K562 (cell line): ENCODE measurements at regions not wholly inside any gene's neighbourhood (a gene's known extent, or its start where the extent isn't known, plus 50 kb on each side); places are given as distances from the start of the nearest gene placed in this dataset.

Source experiments
- CTCF ChIP-seq, 3 experiments: IDR thresholded peaks in 2 of 3; conservative IDR thresholded peaks in 1 of 3; 2 replicates each; pipeline ENCODE4 v1.5.1; 2011 to 2012; ENCODE audit warnings: low read length in 3 of 3, mild to moderate bottlenecking in 3 of 3, control low read depth in 2 of 3, improper control_type of control experiment in 1 of 3, inconsistent platforms in 1 of 3, low read depth in 1 of 3, mixed read lengths in 1 of 3, moderate library complexity in 1 of 3; ENCODE audit not compliant: insufficient read depth in 2 of 3
- HDAC2 ChIP-seq: fragments of 450-650 bp; IDR thresholded peaks from 2 replicates; pipeline ENCODE4 v1.6.1; 2016; ENCODE audit warnings: mild to moderate bottlenecking
- IRF2 ChIP-seq: sonication (generic); formaldehyde crosslinking; IDR thresholded peaks from 2 replicates; pipeline ENCODE4 v1.8.1; 2022; ENCODE audit warnings: mild to moderate bottlenecking, missing genetic modification reagents
- KAT2B ChIP-seq: IDR thresholded peaks from one replicate; pipeline ENCODE4 v1.6.1; 2012; ENCODE audit warnings: low read depth, mild to moderate bottlenecking, control low read depth, inconsistent platforms, low read length, moderate library complexity
- NR2C2 ChIP-seq, 2 experiments: fragments of 200-800 bp in 1 of 2; sonication (Bioruptor generic) in 1 of 2; sonication (generic) in 1 of 2; formaldehyde crosslinking in 1 of 2; IDR thresholded peaks; 2 replicates each; pipeline versions ENCODE4 v1.6.1 to v1.8.0; 2016 to 2022; ENCODE audit warnings: mild to moderate bottlenecking in 1 of 2, missing compliant biosample characterization in 1 of 2, missing genetic modification characterization in 1 of 2, missing genetic modification reagents in 1 of 2
- RCOR1 ChIP-seq, 2 experiments: IDR thresholded peaks; 2 replicates each; pipeline ENCODE4 v1.6.1; 2012; ENCODE audit warnings: low read depth in 2 of 2, low read length in 2 of 2, borderline replicate concordance in 1 of 2, improper control_type of control experiment in 1 of 2
- TAF1 ChIP-seq: IDR thresholded peaks from 2 replicates; pipeline ENCODE4 v1.6.1; 2011; ENCODE audit warnings: mild to moderate bottlenecking, low read length, moderate library complexity; ENCODE audit not compliant: insufficient read depth, control insufficient read depth, severe bottlenecking; ENCODE audit errors: extremely low read depth
- USF1 ChIP-seq: sonication (generic); formaldehyde crosslinking; IDR thresholded peaks from 2 replicates; pipeline ENCODE4 v1.9.0; 2022; ENCODE audit warnings: mild to moderate bottlenecking, missing genetic modification reagents
- VEZF1 ChIP-seq: fragments of 200-800 bp; sonication (Bioruptor generic); IDR thresholded peaks from 2 replicates; pipeline ENCODE4 v1.6.1; 2017; ENCODE audit warnings: missing genetic modification characterization, missing compliant biosample characterization
- YY1 ChIP-seq, 3 experiments: IDR thresholded peaks; 2 replicates each; pipeline ENCODE4 v1.6.1; 2011; ENCODE audit warnings: low read length in 2 of 3, mild to moderate bottlenecking in 2 of 3, moderate library complexity in 2 of 3, borderline replicate concordance in 1 of 3, control low read depth in 1 of 3, low read depth in 1 of 3; ENCODE audit not compliant: insufficient read depth in 3 of 3, insufficient replicate concordance in 2 of 3, control insufficient read depth in 1 of 3, insufficient read length in 1 of 3; ENCODE audit errors: extremely low read depth in 1 of 3
- ZBTB33 ChIP-seq: sonication (generic); formaldehyde crosslinking; IDR thresholded peaks from 2 replicates; pipeline ENCODE4 v1.8.1; 2023; ENCODE audit warnings: mild to moderate bottlenecking, missing genetic modification reagents

GRCh38 chr3:72698154-72698917, 149.9 kb downstream of the SHQ1 start:
- no peak for TF ChIP-seq CTCF (IDR thresholded peaks at IDR 0.05 in 2 of 3, conservative IDR thresholded peaks at IDR 0.05 in 1 of 3; ENCODE audit: insufficient read depth in 2 of 3, low read depth in 1 of 3, low read length in 3 of 3)
- no peak for TF ChIP-seq TAF1
- TF ChIP-seq ZBTB33 (CRISPR knock-in tag), result no peak
- TF ChIP-seq IRF2 (CRISPR knock-in tag), result no peak
- TF ChIP-seq HDAC2, result no peak
- no peak for TF ChIP-seq KAT2B
- no peak for TF ChIP-seq VEZF1 (CRISPR knock-in tag)
- no peak for TF ChIP-seq USF1 (CRISPR knock-in tag)
- TF ChIP-seq YY1 (IDR thresholded peaks at IDR 0.05; ENCODE audit: borderline replicate concordance in 1 of 3, control insufficient read depth in 1 of 3, extremely low read depth in 1 of 3, insufficient read depth in 3 of 3, insufficient read length in 1 of 3, insufficient replicate concordance in 2 of 3, low read depth in 1 of 3, low read length in 2 of 3), result no peak
- no peak for TF ChIP-seq RCOR1 (IDR thresholded peaks at IDR 0.05; ENCODE audit: borderline replicate concordance in 1 of 2, low read depth in 2 of 2, low read length in 2 of 2)
- TF ChIP-seq NR2C2 (CRISPR knock-in tag; IDR thresholded peaks at IDR 0.05), result no peak
- TF ChIP-seq NR2C2 (tag; IDR thresholded peaks at IDR 0.05), result no peak
